ENCODE measurements at regions not wholly inside any gene's neighbourhood (a gene's known extent, or its start where the extent isn't known, plus 50 kb on each side); places are given as distances from the start of the nearest gene placed in this dataset.

DNA sequence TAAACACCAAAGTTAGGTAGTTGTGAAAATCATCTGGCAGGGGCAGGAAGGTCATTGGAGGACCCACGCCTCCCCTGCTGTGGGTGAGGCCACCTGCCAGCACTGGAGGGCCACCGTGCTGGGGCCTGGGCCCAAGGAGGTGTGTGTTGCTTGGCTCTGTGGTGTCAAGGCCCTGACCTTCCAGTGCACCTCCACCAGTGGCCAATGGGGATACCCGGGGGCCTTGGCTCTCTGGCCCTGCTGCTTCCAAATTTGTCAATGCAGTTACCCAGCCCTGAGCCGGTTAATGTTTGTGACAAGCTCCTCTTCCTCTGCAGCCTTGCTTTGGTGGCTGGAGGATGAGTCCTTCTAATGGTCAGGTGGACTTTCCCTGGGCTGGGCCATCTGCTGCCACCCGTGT lies 150.2 kb downstream of the KLF13 start:
- TF ChIP-seq, protein P1, sequence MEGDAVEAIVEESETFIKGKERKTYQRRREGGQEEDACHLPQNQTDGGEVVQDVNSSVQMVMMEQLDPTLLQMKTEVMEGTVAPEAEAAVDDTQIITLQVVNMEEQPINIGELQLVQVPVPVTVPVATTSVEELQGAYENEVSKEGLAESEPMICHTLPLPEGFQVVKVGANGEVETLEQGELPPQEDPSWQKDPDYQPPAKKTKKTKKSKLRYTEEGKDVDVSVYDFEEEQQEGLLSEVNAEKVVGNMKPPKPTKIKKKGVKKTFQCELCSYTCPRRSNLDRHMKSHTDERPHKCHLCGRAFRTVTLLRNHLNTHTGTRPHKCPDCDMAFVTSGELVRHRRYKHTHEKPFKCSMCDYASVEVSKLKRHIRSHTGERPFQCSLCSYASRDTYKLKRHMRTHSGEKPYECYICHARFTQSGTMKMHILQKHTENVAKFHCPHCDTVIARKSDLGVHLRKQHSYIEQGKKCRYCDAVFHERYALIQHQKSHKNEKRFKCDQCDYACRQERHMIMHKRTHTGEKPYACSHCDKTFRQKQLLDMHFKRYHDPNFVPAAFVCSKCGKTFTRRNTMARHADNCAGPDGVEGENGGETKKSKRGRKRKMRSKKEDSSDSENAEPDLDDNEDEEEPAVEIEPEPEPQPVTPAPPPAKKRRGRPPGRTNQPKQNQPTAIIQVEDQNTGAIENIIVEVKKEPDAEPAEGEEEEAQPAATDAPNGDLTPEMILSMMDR (conservative IDR thresholded peaks at IDR 0.05), result no peak
- TF ChIP-seq ZFX (IDR thresholded peaks at IDR 0.05), result no peak

Data from C4-2B (cell line).